Renal cortical epithelial cell (primary cell): ENCODE measurements at regions not wholly inside any gene's neighbourhood (a gene's known extent, or its start where the extent isn't known, plus 50 kb on each side); places are given as distances from the start of the nearest gene placed in this dataset.
"Not testable (repeated sequence)": the region's sequence is repeated elsewhere in the genome, so short reads cannot be mapped to it uniquely, and the experiment has no call there.

Source experiments
- DNase-seq: peaks from one replicate; pipeline ENCODE4 v3.0.0-alpha.2; 2011; ENCODE audit warnings: low read depth

- no peak for DNase-seq
Measured at GRCh38 chr4:1530356-1530755, 124.1 kb upstream of the NKX1-1 start.

DNA sequence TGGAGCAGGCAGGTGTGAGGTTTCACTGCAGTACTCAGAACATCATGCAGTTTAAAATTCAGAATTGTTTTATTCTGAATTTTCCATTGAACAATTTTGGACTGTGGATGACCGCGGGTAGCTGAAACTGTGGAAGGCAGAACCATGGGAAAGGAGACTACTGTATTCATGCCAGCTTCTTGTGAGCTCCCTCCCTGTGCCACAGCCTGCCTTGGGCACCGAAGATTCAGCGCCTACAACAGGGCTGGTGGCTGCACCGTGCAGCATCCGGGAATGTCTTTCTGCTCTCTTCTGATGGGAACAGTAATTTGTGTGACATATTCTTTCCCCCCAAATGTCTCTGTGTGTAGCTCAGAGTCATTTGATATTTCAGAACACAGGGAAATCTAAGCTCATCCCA lies 118.5 kb upstream of the NKX1-1 start:
- no peak for DNase-seq

DNA sequence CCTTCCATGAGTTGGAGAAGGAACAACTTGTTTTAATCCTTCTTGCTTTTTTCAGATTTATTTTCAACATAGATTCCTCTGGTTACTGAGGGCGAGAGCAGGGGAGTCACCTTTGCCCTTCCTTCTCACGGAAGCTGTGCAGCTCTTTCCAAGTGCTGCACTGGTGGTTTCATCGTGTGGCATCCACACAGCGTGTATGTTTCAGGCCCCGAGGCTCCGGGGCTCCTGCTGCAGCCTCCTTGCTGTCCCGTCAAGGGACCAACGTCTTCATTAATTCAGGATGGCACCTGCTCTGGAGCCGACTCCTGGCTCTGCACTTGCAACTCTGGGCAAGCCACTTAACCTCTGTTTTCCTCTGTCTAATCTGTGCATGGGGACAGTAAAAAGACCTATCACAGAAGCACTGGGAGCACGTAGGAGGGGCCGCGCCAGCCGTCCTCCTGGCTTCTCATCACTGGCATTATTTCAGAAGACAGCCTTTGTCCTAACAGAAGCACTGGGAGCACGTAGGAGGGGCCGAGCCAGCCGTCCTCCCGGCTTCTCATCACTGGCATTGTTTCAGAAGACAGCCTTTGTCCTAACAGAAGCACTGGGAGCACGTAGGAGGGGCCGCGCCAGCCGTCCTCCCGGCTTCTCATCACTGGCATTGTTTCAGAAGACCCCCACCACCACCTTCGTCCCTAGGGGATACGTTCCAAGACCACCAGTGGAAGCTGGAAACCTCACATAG lies 117.8 kb upstream of the NKX1-1 start:
- DNase-seq = no peak

GRCh38 chr4:1523506-1523905 lies 117.3 kb upstream of the NKX1-1 start:
- DNase-seq = no peak

DNA sequence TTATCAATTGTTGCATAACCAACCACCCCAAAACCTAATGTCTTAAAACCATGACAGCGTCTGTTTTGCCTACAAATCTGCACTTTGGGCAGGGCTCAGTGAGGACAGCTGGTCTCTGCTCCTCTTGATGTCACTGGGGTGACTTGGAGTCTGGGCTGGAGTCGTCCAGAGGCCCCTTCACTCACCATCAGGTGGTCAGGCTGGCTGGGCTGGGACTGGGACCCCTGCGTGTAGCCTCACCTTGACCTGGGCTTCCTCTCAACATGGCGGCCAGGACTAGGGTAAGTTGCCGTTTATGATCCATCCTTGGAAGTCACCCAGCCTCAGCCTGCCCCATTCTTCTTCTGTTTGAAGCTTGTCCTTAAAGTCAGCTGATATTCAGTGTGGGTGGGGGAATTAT lies 116.8 kb upstream of the NKX1-1 start:
- no peak for DNase-seq

- DNase-seq = no peak
Measured at GRCh38 chr4:1522606-1523005, 116.4 kb upstream of the NKX1-1 start.

GRCh38 chr4:1521821-1522361 lies 115.6 kb upstream of the NKX1-1 start:
- DNase-seq = no peak

GRCh38 chr4:1520795-1521576 lies 114.7 kb upstream of the NKX1-1 start:
- DNase-seq = not testable (repeated sequence)

DNA sequence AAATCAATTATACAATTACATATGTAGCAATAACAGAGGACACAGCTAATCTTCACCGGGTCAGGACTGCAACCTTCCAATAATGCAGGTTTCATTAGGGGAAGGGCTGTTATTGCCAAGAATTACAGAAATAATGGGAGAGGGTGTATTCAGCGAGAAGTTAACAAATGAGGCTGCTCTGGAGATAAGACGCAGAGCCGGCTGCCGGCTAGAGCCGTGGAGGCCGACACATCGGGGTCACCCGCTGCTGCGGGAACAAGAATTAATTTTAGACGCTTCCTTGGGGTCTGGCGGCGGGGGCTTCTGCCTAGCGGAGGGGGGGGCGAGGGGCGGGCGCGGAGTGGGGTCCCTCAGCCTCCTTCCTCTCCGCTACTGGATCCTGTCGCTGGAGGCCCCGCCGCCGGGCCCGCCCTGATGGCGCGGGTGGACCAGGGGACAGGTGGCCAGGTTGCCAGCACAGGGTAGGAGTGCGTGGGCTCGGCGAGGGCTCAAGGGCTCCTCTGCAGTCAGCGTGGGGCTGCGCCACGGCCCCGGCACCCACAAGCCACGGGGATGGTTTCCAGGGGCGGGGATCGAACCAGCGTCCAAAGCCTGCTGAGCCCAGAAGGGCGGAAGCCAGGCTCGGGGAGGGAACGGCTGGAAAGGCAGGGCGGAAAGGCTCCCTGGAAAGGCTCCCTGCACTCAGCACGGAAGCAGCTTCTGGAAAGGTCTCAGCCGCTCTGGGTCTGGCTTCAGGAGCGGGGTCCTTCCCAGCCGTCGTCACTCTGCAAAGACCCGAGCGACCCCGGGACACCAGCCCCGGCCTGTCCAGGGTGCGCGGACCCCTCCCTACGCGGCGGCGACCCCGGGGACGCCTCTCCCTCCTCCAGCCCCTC lies 113.8 kb upstream of the NKX1-1 start:
- no peak for DNase-seq

- no peak for DNase-seq
Measured at GRCh38 chr4:1518997-1519700, 112.9 kb upstream of the NKX1-1 start.

GRCh38 chr4:1517592-1518411 lies 111.6 kb upstream of the NKX1-1 start:
- no peak for DNase-seq

DNA sequence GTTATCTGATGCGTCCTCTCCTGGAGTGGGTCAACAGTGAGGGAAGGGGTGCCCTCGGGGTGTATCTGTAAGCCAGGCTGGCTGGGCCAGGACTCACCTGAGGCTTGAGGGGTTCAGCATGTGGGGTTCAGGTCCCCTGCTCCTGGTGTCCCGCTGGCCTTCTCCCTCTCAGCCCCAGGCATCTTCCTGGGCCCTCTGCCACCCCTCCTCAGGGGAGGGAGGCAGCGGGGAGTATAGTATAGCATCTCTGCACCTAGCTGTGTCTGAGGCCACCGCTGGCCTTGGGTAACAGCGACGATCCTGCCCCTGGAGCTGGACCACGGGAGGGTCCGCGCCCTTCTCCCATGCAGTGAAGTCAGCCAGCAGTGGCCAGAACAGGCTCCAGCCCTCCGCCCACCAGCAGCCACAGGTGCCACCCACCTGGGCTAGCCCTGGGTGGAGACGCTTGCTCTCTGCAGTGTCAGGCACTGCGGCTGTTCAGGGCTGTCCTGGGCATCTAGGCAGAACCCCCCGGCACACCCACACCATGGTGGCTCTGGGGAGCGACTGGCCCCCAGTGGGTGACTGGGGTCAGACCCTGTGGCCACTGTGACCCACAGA lies 110.7 kb upstream of the NKX1-1 start:
- DNase-seq = no peak

- no peak for DNase-seq
Measured at GRCh38 chr4:1516261-1516660, 110.0 kb upstream of the NKX1-1 start.

GRCh38 chr4:1515763-1516162 lies 109.5 kb upstream of the NKX1-1 start:
- no peak for DNase-seq

- DNase-seq = no peak
Measured at GRCh38 chr4:1515156-1515555, 108.9 kb upstream of the NKX1-1 start.

DNA sequence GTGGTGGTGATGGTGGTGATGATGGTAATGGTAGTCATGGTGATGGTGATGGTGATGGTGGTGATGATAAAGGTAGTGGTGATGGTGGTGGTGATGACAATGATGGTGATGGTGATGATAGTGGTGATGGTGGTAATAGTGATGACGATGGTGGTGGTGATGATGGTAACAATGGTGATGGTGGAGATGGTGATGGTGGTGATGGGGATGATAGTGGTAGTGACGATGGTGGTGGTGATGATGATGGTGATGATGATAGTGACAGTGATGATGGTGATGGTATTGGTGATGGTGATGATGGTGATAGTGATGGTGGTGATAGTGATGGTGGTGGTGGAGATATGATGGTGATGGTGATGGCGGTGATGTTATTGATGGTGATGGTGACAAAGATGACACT lies 108.4 kb upstream of the NKX1-1 start:
- DNase-seq = no peak

DNA sequence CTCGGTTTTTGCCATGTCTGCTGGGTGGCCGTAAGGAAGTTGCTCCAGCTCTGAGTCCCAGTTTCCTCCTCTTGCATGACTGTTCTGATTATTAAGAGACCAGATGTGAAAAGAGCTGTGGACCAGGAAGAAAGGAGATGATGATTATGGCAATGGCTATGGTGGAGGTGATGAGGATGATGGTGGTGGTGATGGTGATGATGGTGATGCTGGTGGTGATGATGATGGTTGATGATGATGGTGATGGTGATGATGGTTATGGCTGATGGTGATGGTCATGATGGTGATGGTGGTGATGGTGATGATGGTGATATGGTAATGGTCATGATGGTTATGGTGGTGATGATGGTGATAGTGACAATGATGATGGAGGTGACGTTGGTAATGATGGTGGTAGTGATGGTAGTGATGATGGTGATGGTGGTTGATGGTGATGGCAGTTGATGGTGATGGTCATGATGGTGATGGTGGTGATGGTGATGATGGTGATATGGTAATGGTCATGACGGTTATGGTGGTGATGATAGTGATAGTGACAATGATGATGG lies 107.8 kb upstream of the NKX1-1 start:
- no peak for DNase-seq

DNA sequence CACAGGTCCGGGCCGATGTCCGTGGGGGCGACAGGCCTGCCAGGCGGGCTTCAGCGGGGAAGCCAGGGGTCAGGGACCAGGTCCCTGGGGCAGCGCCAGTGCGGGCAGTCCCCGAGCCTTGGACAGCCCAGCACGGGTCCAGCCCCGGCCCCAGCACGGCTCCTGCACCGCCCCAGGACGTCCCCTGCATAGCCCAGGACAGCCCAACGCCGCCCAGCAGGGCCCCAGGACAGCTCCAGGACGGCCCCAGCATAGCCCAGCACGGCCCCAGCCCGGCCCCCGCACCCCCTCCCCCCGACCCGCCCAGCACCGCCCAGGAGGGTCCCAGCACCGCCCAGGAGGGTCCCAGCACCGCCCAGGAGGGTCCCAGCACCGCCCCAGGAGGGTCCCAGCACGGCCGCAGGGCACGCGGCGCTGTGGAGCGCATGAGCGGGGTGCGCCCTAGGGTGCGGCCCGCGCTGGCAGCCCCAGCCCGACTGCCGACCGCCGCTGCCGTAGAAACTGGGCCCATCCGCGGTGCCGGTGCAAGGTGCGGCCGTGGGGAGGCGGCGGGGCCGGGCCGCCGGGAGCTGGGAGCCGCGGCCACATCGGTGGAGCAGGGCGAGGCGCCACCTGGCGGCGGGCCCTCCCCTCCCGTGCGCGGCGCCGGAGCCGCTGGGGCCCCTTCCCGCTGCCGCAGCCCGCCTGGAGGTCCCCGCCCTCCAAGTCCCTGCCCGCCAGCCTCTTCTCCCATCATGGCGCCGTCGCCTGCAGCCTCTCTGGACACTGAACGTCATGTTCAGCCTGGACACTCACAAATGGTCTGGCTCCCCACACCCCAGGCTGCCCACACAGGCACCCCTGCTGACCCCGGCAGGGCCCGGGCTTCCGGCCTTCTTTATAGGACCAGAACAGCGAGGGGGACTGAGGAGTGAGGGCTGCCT lies 106.8 kb upstream of the NKX1-1 start:
- no peak for DNase-seq
